NCI-H2107 (cell line): ENCODE measurements at regions not wholly inside any gene's neighbourhood (a gene's known extent, or its start where the extent isn't known, plus 50 kb on each side); places are given as distances from the start of the nearest gene placed in this dataset.

Experiments
- DNase-seq: peaks from one replicate; lab custom pipeline; 2025; lab: John Stamatoyannopoulos, UW

GRCh38 chr17:70021726-70022125, 53.3 kb upstream of the KCNJ16 start:
- DNase-seq = no peak

GRCh38 chr17:70022175-70022574, 52.9 kb upstream of the KCNJ16 start:
- DNase-seq = no peak

GRCh38 chr17:70024253-70024652, 50.8 kb upstream of the KCNJ16 start:
- DNase-seq = no peak
